ENCODE measurements at regions not wholly inside any gene's neighbourhood (a gene's known extent, or its start where the extent isn't known, plus 50 kb on each side); places are given as distances from the start of the nearest gene placed in this dataset.
"Not testable (repeated sequence)": the region's sequence is repeated elsewhere in the genome, so short reads cannot be mapped to it uniquely, and the experiment has no call there.

DNA sequence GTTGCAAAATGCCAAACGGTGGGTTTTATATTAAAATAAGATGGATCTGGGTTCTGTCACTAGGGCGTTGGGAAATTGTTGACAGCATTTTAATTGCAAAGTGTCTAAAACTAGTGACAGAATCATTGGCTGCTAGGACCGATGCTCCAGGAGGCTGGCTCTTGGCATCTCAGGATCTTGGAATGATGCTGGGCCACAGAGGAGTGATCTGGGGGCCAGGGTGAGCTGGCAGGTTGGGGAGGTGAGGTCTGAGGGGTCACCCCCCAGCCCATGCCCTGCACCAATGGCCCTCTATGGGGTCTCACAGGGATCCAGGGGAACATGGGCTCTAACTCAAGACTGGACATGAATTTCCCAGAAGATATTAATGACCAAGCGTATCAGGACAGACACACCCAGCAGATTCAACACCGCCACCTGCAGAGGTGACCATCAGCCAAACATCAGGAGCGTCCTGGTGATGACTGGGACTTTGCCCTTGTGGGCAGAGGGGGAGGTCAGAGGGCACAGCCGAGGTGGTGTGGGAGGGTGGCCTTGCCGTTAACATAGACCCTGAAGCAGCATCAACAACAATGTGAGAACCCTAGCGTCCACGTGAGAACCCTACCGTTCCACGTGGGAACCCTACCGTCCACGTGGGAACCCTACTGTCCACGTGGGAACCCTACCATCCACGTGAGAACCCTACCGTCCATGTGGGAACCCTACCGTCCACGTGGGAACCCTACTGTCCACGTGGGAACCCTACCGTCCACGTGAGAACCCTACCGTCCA lies 89.0 kb upstream of the PPP2R2D start:
- DNase-seq = no peak

DNA sequence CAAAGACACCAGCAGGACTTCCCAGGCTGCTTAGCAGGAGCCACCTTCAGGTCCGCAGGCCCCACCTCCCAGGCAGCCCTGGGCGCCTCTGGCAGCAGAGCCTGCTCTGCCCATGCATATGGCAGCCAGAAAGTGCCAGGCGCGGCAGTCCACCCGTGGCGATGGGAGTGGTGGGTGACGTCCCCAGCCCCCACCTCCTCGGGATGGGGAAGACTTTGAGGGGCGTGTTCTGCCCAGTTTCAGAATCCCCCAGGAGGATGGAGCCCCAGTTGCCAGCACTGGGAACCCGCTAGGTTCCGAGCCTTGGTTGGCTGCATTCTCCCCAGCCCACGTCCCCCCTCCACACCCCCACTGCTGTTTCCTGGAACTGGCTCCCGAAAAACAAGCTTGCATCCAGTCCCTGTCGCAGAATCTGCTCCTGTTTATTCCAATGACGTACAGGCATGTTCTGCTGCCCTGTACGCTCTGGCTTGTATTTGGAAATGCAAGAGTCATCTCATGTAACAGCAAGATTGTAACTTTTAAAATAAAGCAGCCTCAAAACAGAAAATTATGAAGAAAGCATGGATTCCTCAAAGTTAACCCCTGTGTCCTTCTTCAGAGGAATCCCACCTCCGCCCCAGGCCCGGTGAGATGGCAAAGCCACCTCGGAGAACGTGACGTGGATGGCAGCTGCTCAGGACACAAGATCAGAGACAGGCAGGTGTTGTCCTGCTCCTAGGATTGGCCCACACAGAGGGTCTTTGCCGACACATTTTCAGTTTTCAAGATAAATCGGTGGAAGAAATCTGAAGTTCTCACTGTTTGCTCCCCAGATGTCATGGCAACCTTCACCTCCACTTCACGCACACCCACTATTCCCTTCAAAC lies 87.8 kb upstream of the PPP2R2D start:
- no peak for DNase-seq

DNA sequence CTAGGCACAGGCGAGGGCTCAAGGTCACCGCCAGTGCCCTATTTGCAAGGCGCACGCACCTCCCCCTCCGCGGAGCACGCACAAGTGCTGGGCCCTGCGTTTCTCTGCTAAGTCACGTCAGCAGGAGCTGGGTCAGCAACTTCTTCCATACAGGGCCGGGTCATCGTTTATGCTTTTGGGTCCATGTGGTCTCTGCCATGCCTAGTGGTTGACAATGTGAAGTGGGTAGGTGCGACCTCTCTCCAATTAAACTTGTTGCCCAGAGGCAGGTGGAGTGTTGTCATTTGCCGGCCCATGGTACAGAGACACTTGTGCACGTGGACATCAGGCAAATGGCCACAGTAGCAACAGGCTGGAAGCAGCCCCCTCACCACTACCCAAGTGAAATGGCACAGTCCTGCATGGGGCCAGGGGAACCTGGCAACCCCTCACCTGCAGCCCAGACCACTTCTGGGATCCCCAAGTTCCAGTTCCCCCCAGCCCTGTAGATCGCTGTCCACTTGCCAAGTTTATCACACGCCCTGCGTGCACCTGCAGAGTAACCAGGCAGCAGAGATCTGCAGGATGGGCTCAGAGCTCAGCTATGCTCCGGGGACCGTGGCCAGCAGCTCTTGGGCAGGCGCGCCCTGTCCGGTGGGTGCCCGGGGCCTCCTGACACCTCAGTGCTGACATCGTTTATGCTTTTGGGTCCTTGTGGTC lies 86.1 kb upstream of the PPP2R2D start:
- no peak for DNase-seq

DNA sequence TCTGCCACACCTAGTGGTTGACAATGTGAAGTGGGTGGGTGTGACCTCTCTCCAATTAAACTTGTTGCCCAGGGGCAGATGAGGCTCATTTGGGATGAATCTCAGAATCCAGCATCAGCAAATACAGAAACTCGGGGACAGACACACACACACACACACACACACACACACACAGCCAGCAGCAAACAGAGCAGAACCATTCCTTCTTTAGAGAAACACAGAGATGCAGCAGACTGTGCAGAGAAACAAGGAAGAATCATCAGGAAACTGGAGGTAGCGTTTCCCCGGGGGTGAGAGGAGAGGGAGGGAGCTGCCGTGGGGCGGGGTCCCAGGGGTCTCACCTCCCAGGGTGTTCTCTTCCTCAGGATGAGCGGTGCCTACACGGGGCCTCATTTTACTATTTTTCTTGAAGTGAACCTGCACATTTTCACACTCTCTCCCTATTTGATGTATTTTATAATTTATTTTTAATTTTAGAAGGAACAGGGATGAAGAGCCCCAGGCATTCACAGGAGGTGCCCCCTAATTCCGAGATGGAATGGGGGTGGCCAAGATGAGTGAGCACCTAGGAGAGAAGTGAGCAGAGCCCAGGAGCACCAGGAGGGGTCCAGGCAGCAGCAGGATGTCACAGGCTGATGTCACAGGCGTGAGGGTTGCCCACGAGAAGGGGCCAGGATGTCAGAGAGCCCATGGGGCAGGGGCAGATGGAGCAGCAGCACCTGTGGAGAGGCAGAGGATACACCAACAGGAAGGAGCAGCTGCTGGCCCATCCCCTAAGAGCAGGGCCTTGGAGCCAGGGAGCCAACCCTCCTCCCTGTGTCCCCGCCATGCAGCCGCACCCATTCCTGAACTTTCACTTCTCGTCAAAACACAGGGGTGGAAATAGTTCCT lies 85.3 kb upstream of the PPP2R2D start:
- no peak for DNase-seq

DNA sequence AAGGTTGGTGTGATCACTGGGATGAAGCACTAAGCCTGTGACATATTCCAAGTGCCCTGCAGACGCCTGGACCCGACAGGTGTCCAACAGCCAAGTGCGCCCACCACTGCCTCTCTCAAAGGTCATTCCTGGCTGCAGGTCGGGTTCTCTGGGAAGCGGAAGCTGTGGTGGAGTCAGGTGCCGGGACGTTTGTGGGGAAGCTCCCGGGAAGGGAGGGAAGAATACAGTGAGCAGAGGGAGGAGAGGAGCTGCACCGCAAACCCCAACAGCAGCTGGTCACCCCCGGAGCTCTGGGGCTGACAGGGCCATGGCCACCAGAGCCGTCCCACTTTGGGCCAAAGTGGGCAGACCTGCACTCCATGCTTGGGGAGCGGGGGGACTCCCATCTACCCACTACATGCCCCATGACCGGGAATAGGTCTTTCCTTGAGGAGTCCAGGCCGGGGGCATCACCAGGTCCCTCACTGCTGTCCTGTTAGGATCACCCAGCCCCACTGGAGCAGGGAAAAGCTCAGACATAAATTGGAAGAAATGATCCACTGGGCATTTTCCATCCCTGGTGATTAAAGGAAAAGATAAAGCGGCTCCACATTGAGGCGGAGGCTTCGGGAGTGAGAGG lies 84.5 kb upstream of the PPP2R2D start:
- DNase-seq = no peak

DNA sequence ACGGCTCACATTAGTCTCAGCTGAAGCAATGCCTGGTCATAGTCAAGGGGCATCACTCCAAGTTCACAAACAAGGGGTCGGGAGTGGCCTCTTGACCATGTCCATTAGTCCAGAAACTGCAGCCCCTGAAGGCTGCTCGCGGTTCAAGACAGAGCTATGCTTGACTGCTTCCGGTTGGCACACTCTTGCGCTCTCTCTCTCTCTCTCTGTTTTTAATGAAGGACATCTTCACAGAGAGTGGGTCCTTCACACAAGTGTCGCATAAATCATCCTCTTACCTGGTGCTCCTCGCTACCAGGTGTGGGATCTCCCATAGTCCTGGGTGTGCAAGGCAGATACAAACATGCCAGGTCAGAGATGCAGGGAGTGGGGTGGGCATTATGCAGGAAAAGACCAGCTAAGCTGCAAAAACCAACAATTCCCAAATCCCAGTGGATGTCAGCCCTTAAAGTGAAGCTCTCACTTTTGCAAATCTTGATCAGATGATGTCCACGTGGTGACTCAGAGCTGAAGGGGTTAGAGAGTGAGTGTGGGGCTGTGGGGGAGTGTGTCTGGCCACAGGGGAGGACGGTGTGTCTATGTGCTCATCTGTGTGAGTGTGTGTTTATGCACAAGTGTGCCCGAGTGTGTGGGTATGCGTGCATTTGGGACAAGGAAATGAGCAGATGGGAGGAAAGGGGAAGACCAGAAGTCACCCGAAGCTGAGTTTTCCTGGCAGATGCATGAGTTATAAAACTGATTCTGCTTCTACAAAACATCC lies 83.7 kb upstream of the PPP2R2D start:
- no peak for DNase-seq

DNA sequence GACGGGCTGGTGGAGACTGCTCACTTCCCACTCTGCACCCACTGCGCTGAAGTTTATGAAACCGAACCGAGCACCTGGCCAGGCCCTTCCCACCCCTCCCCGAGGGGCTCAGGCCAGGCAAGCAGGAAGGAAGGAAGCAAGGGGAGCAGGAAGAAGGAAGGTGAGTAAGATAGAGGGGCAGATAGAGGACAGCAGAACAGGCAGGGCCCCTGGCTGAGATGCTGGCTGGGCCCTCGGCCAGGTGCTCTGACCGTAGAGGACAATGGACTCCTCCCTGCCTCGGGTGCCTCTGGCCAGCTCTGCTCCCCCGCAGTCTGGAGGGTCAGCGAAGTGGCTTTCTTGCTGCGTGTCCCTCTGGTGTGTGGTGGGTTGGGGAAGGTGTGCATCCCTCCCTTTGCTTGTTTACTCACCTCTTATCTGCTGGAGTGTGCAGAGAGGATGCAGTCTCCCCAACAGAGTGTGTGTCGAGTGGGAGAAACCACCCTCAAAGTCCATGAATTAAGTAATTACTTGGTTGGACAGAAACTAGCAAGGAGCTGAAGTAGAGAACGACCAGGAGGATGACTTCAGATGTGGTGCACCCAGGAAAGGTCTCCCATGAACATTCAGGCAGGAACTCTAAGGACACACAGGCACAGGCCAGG lies 82.8 kb upstream of the PPP2R2D start:
- no peak for DNase-seq

DNA sequence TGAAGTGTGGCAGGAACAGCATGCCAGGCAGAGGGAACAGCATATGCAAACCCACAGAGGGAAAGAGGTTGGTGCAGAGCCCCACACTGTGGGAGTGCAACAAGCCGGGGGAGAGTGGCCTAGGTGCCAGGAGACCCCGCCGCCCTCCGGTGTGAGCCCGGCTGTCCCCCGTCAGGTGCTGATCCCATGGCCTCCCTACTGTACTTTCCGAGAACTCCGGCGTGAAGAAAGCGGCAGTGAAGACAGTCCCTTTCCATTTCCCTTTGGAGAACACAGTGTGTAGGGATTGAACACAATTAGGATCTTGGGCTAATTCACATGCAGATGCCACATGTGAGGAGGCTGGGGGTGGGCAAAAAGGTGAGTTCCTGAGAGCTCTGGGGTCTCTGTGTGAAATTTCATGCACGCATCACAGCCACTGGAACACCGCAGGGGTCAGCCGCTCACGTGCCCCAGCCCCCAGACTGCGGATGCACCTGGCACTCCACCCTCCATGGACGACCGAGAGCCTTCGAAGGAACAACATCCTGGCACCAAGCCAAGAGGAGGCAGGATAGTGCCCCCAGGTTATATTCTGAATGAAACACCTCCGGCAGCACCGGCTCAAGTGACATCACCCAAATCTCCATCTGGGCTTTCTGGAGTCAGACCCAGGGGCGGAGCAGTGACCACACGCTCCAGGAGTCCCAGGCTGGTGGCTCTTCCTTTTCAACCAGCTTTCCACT lies 82.1 kb upstream of the PPP2R2D start:
- DNase-seq = no peak

DNA sequence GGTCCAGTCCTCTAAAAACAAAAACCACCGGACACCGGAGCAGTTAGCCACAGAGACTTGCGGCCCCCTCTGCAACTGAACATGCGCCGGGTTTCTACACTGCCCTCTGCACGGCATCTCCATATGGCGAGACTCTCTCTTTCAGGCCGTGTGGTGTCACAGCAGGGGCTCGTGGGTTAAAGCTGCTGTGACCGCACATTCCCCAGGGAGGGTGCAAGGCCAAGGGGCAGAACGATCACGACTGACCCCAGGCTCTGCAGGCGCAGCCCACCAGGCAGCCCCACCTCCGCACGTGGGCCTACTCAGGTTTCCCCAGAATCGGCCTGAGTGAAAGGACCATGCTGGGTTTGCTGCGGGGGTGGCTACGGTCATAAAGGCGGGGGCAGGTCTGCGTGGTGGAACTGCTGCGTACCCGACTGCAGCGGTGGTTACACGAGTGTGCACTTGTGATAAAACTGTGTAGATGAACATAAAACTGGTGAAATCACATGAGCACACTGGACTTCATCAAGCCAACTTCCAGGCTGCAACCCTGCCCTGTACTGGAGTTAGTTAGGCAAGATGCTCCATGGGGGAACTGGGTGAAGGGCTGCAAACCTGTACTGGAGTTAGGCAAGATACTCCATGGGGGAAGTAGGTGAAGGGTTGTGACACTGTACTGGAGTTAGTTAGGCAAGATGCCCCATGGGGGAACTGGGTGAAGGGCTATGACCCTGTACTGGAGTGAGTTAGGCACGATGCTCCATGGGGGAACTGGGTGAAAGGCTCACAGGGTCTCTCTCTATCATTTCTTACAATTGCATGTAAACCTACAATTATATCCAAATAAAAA lies 81.4 kb upstream of the PPP2R2D start:
- no peak for DNase-seq

DNA sequence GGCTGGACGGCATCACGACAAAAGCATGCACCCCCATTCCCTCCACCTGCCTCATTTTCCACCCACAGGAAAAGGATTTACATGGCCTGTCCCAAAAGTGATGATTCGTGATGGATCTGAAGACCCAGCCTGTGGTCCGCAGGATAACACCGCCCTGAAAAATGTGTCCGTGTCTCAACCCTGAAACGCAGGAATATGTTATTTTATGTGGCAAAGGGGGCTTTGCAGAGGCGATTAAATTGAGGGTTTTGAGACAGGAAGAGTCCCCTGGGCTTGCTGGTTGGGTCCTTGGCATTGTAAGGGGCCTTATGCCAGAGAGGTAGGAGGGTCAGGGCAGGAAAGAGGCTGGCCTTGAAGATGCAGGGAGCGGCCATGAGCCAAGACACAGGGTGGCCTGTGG lies 80.2 kb upstream of the PPP2R2D start:
- no peak for DNase-seq

DNA sequence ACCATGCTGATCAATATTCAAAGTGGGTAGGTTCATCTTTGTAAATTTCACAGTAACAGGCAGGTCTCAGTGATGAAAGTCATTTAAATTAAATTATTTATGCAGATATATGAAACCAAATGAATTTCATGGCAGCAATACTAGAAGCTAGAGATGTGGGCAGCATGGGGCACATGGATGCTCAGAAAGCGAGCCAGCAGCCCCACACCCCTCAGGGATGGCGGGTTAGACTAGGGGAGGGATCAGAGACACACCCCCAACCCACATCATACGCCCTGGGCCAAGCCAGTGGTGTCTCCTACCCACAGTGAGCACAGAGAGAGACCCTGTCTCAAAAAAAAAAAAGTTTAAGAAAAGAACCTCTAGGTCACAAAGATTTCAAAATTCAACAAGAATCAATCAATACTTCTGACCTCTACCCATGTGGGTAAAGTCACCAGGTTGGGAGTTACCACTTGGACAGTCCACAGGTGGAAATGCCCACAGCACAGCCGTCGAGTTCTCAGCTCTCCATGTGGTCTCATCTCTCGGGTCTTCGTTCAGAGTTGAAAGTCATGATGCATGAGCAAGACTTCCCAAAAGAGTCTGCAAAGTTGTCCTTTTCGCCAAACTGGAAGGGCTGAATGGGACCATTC lies 79.3 kb upstream of the PPP2R2D start:
- DNase-seq = no peak

DNA sequence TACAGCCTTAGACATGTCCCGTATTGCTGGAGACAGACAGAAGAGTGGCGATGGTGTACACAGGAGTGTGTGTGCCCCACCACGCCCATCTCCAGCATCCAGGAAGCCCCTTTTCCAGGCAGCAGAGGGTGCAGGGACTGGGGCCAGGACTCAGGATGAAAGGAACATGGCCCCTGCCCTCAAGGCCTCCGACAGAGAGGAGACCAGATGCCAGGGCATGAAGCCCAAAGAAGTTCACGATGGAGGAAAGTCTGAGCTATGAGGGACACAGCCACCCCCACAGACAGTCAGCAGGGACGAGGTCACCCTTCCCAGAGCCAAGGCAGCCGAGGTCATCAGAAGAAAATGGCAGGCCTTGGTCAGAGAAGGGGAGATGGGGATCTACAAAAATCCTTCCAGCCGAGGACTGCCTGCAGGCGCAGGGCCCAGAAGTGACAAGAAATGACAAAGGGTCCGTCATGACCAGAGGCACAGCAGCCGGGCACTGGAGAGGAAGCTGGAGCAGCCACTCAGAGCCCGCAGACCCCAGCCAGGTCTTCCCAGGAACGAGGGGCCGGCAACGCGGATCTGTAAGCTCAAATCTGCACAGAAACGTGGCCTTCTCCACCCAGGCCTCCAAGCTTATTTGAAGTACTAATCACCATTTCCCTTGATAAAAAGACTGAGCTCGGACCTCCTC lies 78.7 kb upstream of the PPP2R2D start:
- DNase-seq = no peak

DNA sequence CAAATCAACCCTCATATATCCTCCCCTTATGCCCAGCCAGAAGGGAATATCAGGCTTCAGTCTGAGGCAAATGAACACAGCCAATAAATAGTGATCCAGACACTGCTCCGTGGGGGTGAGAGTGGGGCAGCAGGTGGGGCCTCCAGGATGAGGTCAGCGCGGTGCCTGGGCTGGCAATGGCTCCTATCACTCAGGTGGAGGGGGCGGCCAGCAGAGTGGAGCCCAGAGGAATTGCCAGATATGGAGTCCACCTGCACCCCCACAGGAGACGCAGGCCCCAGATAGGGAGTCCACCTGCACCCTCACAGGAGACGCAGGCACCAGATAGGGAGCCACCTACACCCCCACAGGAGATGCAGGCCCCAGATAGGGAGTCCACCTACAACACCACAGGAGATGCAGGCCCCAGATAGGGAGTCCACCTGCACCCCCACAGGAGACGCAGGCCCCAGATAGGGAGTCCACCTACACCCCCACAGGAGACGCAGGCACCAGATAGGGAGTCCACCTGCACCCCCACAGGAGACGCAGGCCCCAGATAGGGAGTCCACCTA lies 78.0 kb upstream of the PPP2R2D start:
- no peak for DNase-seq

DNA sequence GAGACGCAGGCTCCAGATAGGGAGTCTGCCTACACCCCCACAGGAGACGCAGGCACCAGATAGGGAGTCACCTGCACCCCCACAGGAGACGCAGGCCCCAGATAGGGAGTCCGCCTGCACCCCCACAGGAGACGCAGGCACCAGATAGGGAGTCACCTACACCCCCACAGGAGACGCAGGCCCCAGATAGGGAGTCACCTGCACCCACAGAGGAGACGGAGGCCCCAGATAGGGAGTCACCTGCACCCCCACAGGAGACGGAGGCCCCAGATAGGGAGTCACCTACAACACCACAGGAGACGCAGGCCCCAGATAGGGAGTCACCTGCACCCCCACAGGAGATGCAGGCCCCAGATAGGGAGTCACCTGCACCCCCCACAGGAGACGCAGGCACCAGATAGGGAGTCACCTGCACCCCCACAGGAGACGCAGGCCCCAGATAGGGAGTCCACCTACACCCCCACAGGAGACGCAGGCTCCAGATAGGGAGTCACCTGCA lies 77.2 kb upstream of the PPP2R2D start:
- DNase-seq = not testable (repeated sequence)

DNA sequence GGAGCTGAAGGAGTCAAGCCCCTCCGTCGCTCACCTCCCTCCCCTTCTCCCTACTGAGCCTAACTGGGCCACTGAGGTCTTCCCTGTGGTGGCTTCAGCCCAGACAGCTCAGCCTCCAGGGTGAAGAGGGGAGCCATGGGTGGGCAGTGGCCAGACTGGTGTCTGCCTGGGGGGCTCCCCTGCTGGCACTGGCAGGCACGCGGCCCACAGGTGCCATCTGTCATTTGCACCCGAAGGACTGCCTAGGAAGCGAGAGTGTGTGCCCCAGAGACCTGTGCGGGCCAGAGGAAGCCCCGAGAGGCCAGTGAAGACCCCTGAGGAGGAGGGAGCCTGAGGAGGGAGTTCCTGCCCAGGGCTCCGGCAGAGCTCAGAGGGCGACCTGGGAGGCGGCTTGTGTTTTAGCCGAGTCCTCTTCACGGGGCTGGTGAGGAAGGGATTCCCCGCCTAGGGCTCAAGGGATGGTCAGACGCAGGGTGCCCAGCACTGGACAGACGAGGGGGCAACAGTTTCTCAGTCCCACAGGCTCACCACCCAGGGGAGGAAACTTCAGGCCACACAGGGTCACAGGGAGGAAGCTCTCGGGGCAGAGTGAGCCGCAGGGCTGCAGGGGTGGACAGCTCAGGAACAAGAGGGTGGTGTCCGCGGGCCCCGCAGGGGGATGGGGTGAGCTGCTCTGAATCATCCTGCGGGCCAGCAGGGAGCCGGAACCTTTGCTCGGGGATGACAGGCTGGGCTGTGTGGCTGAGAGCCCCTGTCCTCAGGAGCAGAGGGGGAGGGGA lies 76.2 kb upstream of the PPP2R2D start:
- no peak for DNase-seq

DNA sequence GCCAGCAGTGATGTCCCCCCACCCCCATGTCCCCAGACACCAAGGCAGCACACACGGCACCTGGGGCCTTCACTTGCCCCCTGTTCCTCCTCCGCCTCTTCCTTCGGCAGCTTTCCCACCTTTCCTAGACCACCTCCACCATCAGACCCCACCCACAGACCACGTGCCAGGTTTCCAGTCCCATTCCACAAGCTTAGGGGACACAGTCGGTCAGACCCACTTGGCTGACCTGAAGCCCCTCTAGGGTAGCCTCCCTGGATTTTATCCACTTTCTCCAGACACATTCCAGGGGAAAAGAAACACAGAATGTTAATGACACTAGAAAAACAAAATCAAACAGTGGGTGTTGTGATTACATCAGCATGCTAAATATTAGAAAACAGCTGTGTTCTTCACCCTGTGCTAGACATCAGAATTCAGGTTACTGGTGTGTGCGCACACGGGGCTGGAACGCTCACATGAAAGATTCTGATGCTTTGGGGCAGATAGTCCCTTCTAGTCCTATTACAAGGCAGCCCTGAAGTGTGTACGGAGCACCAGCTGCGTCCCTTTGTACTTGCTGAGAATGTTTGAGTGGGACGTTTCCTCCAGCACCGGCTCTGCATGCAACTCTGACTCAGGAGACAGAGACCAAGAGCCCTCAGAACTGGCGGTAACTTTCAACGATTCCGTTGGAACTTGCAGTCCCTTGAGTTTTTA lies 75.5 kb upstream of the PPP2R2D start:
- no peak for DNase-seq

Measured in activated CD8-positive, alpha-beta memory T cell treated with anti-CD3 and anti-CD28 coated beads, Interleukin-2, amount 50 U/mL, for 4 hours (primary cell).